ENCODE measurements at regions not wholly inside any gene's neighbourhood (a gene's known extent, or its start where the extent isn't known, plus 50 kb on each side); places are given as distances from the start of the nearest gene placed in this dataset.
A peak's percentile ranks its signal among the peaks of the same experiment; 100 is the strongest.
"Not testable (repeated sequence)": the region's sequence is repeated elsewhere in the genome, so short reads cannot be mapped to it uniquely, and the experiment has no call there.

- no peak for DNase-seq (ENCODE audit: low read depth, low spot score)
These were observed 55.7 kb upstream of the RNPC3 start for GRCh38 chr1:103469801-103470200.

- DNase-seq (ENCODE audit: low read depth, low spot score): no peak
These were observed 58.4 kb upstream of the RNPC3 start for GRCh38 chr1:103467100-103467499.

GRCh38 chr1:103461161-103462105 is 64.1 kb upstream of the RNPC3 start:
- DNase-seq (ENCODE audit: low read depth, low spot score): no peak

DNA sequence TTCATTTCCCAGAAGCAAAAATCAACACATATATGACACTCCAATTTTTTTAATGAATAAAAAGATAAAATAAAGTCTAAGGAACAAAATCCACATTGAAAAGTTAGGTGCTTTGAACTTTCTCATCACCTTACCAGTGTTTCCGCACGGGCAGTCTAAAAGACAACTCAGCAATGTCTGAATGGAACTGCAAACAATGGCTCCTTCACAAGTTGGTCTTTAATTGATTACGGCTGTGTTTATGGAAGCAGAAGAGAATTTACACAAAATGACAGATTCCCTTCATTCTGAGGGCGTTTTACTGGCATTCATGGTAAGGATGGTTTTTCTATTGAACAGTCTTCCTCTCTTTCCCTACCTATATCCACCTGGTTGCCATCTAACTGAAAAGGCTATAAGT is 65.0 kb upstream of the RNPC3 start:
- no peak for DNase-seq (ENCODE audit: low read depth, low spot score)

DNA sequence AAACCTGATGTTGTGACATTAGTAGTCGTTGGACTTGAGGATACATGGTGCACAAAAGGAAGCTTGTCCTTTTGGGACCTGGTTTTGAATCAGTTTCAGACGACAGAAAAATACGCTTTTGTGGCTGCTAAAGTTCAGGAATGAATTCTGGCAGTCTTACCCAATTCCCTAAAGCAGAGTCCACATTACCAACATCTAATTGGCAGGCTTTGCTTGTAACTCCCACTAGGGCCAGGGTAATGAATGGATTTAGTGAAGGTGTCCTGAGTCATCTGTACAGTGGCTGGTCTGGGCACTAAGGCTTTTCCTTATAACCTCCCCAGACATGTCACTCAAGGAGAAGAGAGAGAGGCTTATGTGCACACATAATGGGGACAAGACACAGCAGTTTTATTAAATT is 66.2 kb upstream of the RNPC3 start:
- no peak for DNase-seq (ENCODE audit: low read depth, low spot score)

- DNase-seq (ENCODE audit: low read depth, low spot score): peak; percentile 43
These were observed 67.5 kb upstream of the RNPC3 start for GRCh38 chr1:103457886-103458455.

GRCh38 chr1:103448560-103448959 is 76.9 kb upstream of the RNPC3 start:
- DNase-seq (ENCODE audit: low read depth, low spot score): no peak

DNA sequence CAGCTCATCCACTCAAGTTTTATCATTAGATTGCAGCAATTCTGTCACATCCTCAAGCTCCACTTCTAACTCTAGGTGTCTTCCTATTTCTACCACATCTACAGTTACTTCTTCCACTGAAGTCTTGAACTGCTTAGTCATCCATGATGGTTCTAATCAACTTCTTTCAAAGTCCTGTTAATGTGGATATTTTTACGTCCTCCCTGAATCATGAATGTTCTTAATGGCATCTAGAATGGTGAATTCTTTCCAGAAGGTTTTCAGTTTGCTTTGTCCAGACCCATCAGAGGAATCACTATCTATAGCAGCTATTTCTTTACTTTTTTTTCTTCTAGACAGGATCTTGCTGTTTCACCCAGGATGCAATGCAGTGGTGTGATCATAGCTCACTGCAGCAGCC is 78.0 kb upstream of the RNPC3 start:
- DNase-seq (ENCODE audit: low read depth, low spot score): no peak

GRCh38 chr1:103441342-103441741 is 84.2 kb upstream of the RNPC3 start:
- no peak for DNase-seq (ENCODE audit: low read depth, low spot score)

DNA sequence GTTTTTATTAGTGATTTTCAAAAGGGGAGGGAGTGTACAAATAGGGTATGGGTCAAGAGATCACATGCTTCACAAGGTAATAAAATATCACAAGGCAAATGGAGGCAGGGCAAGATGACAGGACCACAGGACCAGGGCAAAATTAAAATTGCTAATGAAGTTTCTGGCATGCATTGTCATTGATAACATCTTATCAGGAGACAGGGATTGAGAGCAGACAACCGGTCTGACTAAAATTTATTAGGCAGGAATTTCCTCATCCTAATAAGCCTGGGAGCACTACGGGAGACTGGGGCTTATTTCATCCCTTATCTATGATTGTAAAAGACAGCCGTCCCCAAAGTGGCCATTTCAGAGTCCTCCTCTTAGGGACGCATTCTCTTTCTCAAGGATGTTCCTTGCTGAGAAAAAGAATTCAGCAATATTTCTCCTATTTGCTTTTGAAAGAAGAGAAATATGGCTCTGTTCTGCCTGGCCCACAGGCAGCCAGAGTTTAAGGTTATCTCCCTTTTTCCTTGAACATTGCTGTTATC is 88.9 kb upstream of the RNPC3 start:
- not testable (repeated sequence) for DNase-seq (ENCODE audit: low read depth, low spot score)

DNA sequence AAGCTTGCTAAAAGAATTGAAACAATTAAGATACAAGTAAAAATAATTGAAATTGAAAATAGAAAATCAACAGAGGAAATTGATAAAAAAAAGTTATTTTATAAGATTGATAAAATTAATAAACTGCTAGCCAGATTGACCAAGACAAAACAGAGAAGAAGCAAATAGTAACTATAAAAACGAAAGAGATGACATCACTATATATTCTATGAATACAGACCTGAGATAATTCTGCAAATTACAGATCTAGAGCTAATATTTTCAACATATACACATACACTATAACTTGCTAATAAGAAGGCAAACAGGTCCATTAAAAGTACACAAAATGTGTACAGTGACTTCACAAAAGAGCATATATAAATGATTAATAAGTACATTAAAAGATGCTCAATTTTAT is 90.1 kb upstream of the RNPC3 start:
- no peak for DNase-seq (ENCODE audit: low read depth, low spot score)

DNA sequence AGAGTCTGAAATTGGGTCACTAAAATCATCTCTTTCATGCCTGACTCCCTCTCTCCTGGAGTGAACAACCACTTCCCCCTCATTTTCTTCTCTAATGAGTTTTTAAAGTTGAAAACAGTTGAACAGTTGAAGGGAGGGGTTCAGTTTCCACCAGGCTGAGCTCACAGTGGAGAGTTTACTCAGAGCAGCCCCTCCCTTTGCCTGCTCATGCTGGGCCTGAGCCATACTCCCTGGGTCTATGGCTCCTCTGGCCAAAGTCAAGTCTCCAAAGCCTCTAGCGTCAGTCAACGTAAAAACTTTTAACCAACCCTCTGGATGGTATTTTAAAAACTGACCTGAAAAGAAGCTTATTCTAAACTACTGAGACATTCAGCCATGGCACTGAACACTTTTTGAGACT is 100.8 kb upstream of the RNPC3 start:
- no peak for DNase-seq (ENCODE audit: low read depth, low spot score)

- no peak for DNase-seq (ENCODE audit: low read depth, low spot score)
These were observed 108.7 kb upstream of the RNPC3 start for GRCh38 chr1:103416681-103417286.

GRCh38 chr1:103387898-103388297 is 137.6 kb upstream of the RNPC3 start:
- no peak for DNase-seq (ENCODE audit: low read depth, low spot score)

DNA sequence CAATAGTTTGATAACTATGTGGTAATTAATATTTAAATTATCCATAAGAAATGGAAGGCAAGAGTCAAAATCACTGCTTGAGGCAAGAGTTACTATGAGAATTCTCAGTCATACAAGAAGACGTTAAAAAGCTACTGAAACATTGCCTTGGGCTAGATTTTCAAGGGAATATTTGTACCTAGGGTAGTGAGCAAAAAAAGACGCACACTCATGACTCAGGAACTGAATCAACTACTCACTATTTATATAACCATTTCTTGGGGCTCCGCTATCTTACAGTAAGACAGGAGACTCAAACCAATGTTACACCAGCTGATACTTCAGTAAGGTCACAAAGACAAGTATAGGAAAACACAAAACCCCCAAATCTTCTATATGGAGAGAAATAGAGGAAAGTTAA is 151.5 kb upstream of the RNPC3 start:
- DNase-seq (ENCODE audit: low read depth, low spot score): no peak

- DNase-seq (ENCODE audit: low read depth, low spot score): no peak
These were observed 152.6 kb upstream of the RNPC3 start for GRCh38 chr1:103372866-103373265.

GRCh38 chr1:103371234-103371633 is 154.3 kb upstream of the RNPC3 start:
- no peak for DNase-seq (ENCODE audit: low read depth, low spot score)

DNA sequence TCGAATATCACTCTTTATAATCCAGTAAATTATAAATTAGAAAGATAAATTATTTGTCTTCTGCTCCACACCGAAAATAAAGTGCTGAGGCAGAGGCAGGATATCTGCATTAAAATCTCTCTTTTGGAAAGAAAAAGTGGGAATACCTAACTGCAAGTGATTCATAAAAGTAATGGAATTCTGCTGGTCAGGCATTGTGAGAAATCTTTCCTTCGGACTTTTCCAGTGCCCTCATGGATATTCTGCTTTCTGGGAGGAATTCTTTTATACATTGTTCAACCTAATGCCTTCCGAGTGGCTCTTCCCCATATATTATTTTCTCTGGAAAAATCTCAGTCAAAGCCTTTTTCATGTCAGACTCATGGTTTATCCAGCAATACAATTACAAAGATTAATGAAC is 158.3 kb upstream of the RNPC3 start:
- DNase-seq (ENCODE audit: low read depth, low spot score): no peak

- no peak for DNase-seq (ENCODE audit: low read depth, low spot score)
These were observed 159.5 kb upstream of the RNPC3 start for GRCh38 chr1:103365860-103366569.

- DNase-seq (ENCODE audit: low read depth, low spot score): no peak
These were observed 162.5 kb upstream of the RNPC3 start for GRCh38 chr1:103363008-103363365.

GRCh38 chr1:103362348-103363007 is 163.0 kb upstream of the RNPC3 start:
- no peak for DNase-seq (ENCODE audit: low read depth, low spot score)
